Stimulated activated naive CD4-positive, alpha-beta T cell (primary cell): ENCODE measurements at regions not wholly inside any gene's neighbourhood (a gene's known extent, or its start where the extent isn't known, plus 50 kb on each side); places are given as distances from the start of the nearest gene placed in this dataset.

Source experiments
- DNase-seq, 6 experiments: peaks; one replicate each; lab custom pipeline; 2025; lab: John Stamatoyannopoulos, UW

- DNase-seq = no peak
These were observed 605.7 kb upstream of the DPP6 start for GRCh38 chr7:153446490-153446889.

GRCh38 chr7:153447011-153447410 is 605.2 kb upstream of the DPP6 start:
- no peak for DNase-seq

GRCh38 chr7:153452661-153453060 is 599.5 kb upstream of the DPP6 start:
- no peak for DNase-seq

- DNase-seq = no peak
These were observed 597.9 kb upstream of the DPP6 start for GRCh38 chr7:153454306-153454705.

GRCh38 chr7:153457746-153458145 is 594.5 kb upstream of the DPP6 start:
- DNase-seq = no peak

GRCh38 chr7:153470004-153470671 is 582.1 kb upstream of the DPP6 start:
- DNase-seq = no peak

- DNase-seq = no peak
These were observed 579.7 kb upstream of the DPP6 start for GRCh38 chr7:153472516-153472915.

- no peak for DNase-seq
These were observed 579.0 kb upstream of the DPP6 start for GRCh38 chr7:153473185-153473584.

- no peak for DNase-seq
These were observed 577.0 kb upstream of the DPP6 start for GRCh38 chr7:153475239-153475638.

- no peak for DNase-seq
These were observed 576.0 kb upstream of the DPP6 start for GRCh38 chr7:153476166-153476565.

GRCh38 chr7:153496257-153496656 is 555.9 kb upstream of the DPP6 start:
- DNase-seq = no peak

- DNase-seq = no peak
These were observed 549.1 kb upstream of the DPP6 start for GRCh38 chr7:153503093-153503492.

- no peak for DNase-seq
These were observed 547.7 kb upstream of the DPP6 start for GRCh38 chr7:153504288-153505075.

- DNase-seq = no peak
These were observed 544.3 kb upstream of the DPP6 start for GRCh38 chr7:153507885-153508284.

GRCh38 chr7:153509768-153510167 is 542.4 kb upstream of the DPP6 start:
- no peak for DNase-seq

- no peak for DNase-seq
These were observed 541.5 kb upstream of the DPP6 start for GRCh38 chr7:153510674-153511073.

GRCh38 chr7:153514032-153514431 is 538.2 kb upstream of the DPP6 start:
- no peak for DNase-seq

- no peak for DNase-seq
These were observed 536.8 kb upstream of the DPP6 start for GRCh38 chr7:153515359-153515758.

- DNase-seq = no peak
These were observed 533.8 kb upstream of the DPP6 start for GRCh38 chr7:153518201-153518984.

- DNase-seq = no peak
These were observed 530.8 kb upstream of the DPP6 start for GRCh38 chr7:153521370-153521769.

- no peak for DNase-seq
These were observed 529.9 kb upstream of the DPP6 start for GRCh38 chr7:153522261-153522660.

GRCh38 chr7:153523320-153524015 is 528.7 kb upstream of the DPP6 start:
- DNase-seq = no peak
